HL-60 (cell line): ENCODE measurements at regions not wholly inside any gene's neighbourhood (a gene's known extent, or its start where the extent isn't known, plus 50 kb on each side); places are given as distances from the start of the nearest gene placed in this dataset.
"Not testable (repeated sequence)": the region's sequence is repeated elsewhere in the genome, so short reads cannot be mapped to it uniquely, and the experiment has no call there.

Experiments
- DNase-seq, 2 experiments: peaks; one replicate each; pipeline ENCODE4 v3.0.0-alpha.2; 2010 to 2020; ENCODE audit warnings: low read depth in 1 of 2, low spot score in 1 of 2
- H3K27ac ChIP-seq: fragments of 250-450 bp; sonication (Bioruptor Pico); replicated peaks from 2 replicates; pipeline ENCODE4 v1.5.1; 2020; ENCODE audit warnings: mild to moderate bottlenecking, moderate library complexity
- H3K27me3 ChIP-seq: fragments of 250-450 bp; sonication (Bioruptor Pico); 2 replicates; pipeline ENCODE4 v1.5.1; 2021; ENCODE audit warnings: mild to moderate bottlenecking, moderate library complexity; ENCODE audit not compliant: insufficient read depth, poor library complexity, severe bottlenecking
- H3K4me3 ChIP-seq: replicated peaks from 2 replicates; pipeline ENCODE4 v1.5.1; 2011; ENCODE audit warnings: mild to moderate bottlenecking, control low read depth, low read length; ENCODE audit not compliant: insufficient read depth
- GABPA ChIP-seq: IDR thresholded peaks from 2 replicates; pipeline ENCODE4 v1.6.1; 2012; ENCODE audit warnings: low read depth
- POLR2AphosphoS5 ChIP-seq: IDR thresholded peaks from 2 replicates; pipeline ENCODE4 v1.6.1; 2012; ENCODE audit warnings: low read depth
- REST ChIP-seq: IDR thresholded peaks from 2 replicates; pipeline ENCODE4 v1.6.1; 2012; ENCODE audit warnings: low read depth; ENCODE audit not compliant: insufficient replicate concordance
- SPI1 ChIP-seq: IDR thresholded peaks from 2 replicates; pipeline ENCODE4 v1.6.1; 2012; ENCODE audit warnings: low read depth, mild to moderate bottlenecking, borderline replicate concordance
- TF ChIP-seq, protein P1 (sequence below): IDR thresholded peaks from one replicate; pipeline ENCODE4 v1.5.1; 2011; ENCODE audit warnings: low read length, control low read depth, inconsistent platforms; ENCODE audit not compliant: insufficient read depth

GRCh38 chr14:25375639-25376038 lies 325.7 kb upstream of the STXBP6 start:
- no peaks in the 10 kb centered on the region for H3K27me3 ChIP-seq
- no peak overlapping the region for H3K4me3 ChIP-seq
- TF ChIP-seq POLR2AphosphoS5 (no peak), SPI1 (no peak)
- H3K27ac ChIP-seq: no peak overlapping the region
- no peak for DNase-seq

DNA sequence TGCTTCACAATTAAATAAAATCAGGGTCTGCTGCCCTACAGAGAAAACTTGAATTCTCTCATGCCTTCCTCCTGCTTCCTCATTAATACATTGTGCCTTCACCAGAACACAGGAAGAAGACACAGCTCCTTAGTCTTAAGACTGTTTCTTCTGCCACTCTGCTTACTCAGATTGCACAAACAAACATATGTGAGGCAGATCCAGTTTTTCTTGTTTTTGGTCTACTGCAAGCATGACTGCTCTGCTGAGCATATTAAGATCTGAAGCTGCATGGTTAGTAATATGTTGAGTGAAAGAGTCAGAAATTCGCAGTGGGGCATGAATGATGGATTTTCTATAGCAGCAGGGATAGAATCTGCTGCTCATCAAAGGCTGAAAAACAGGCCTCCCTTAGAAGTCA lies 321.1 kb upstream of the STXBP6 start:
- DNase-seq: no peak
- Histone ChIP-seq H3K27me3 (no peaks in the 10 kb centered on the region), H3K4me3 (no peak overlapping the region), H3K27ac (no peak overlapping the region)
- TF ChIP-seq POLR2AphosphoS5 (no peak), GABPA (no peak), SPI1 (no peak), REST (no peak)
- TF ChIP-seq, protein P1, sequence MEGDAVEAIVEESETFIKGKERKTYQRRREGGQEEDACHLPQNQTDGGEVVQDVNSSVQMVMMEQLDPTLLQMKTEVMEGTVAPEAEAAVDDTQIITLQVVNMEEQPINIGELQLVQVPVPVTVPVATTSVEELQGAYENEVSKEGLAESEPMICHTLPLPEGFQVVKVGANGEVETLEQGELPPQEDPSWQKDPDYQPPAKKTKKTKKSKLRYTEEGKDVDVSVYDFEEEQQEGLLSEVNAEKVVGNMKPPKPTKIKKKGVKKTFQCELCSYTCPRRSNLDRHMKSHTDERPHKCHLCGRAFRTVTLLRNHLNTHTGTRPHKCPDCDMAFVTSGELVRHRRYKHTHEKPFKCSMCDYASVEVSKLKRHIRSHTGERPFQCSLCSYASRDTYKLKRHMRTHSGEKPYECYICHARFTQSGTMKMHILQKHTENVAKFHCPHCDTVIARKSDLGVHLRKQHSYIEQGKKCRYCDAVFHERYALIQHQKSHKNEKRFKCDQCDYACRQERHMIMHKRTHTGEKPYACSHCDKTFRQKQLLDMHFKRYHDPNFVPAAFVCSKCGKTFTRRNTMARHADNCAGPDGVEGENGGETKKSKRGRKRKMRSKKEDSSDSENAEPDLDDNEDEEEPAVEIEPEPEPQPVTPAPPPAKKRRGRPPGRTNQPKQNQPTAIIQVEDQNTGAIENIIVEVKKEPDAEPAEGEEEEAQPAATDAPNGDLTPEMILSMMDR: no peak

DNA sequence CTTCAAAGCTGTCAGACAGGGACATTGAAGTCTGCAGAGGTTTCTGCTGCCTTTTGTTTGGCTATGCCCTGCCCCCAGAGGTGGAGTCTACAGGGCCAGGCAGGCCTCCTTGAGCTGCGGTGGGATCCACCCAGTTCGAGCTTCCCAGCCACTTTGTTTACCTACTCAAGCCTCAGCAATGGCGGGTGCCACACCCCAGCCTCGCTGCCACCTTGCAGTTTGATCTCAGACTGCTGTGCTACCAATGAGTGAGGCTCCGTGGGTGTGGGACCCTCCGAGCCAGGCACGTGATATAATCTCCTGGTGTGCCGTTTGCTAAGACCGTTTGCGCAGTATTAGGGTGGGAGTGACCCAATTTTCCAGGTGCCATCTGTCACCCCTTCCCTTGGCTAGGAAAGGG lies 320.1 kb upstream of the STXBP6 start:
- not testable (repeated sequence) for H3K27me3 ChIP-seq, H3K27ac ChIP-seq, H3K4me3 ChIP-seq, DNase-seq

GRCh38 chr14:25358330-25358729 lies 308.4 kb upstream of the STXBP6 start:
- Histone ChIP-seq H3K4me3 (no peak overlapping the region), H3K27ac (no peak overlapping the region), H3K27me3 (no peaks in the 10 kb centered on the region)
- TF ChIP-seq SPI1 (no peak), GABPA (no peak), REST (no peak), POLR2AphosphoS5 (no peak)
- TF ChIP-seq, protein P1: no peak
- DNase-seq: no peak

DNA sequence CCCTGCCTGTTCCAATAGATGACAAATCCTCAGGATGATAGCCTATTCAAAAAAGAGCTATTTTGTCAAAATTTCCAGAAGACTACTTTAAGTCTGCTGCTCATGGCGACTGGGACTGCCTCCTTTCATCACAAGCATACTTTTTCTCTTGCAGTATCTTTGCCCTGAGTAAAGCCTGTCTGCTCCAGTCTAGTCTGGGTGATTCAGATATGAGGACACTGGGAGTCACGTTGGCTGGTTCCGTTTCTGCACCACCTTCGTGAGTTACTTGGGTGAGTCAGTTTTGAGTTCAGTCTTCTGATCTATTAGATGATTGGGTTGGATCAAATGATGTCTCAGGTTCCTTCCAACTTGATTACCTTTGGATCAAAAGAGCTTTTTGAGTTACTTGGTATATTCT lies 301.3 kb upstream of the STXBP6 start:
- DNase-seq: no peak
- Histone ChIP-seq H3K4me3 (no peak overlapping the region), H3K27me3 (no peaks in the 10 kb centered on the region), H3K27ac (no peak overlapping the region)
- TF ChIP-seq, protein P1: no peak
- TF ChIP-seq GABPA (no peak), SPI1 (no peak), POLR2AphosphoS5 (no peak), REST (no peak)
